ENCODE measurements at regions not wholly inside any gene's neighbourhood (a gene's known extent, or its start where the extent isn't known, plus 50 kb on each side); places are given as distances from the start of the nearest gene placed in this dataset.

GRCh38 chr10:123562387-123562786 lies 103.8 kb upstream of the GPR26 start:
- no peak for DNase-seq

- DNase-seq: no peak
Observed at GRCh38 chr10:123562811-123563580, 103.2 kb upstream of the GPR26 start.

GRCh38 chr10:123563581-123563855 lies 102.6 kb upstream of the GPR26 start:
- DNase-seq: no peak

GRCh38 chr10:123563994-123564393 lies 102.2 kb upstream of the GPR26 start:
- no peak for DNase-seq

GRCh38 chr10:123564631-123565030 lies 101.5 kb upstream of the GPR26 start:
- no peak for DNase-seq

DNA sequence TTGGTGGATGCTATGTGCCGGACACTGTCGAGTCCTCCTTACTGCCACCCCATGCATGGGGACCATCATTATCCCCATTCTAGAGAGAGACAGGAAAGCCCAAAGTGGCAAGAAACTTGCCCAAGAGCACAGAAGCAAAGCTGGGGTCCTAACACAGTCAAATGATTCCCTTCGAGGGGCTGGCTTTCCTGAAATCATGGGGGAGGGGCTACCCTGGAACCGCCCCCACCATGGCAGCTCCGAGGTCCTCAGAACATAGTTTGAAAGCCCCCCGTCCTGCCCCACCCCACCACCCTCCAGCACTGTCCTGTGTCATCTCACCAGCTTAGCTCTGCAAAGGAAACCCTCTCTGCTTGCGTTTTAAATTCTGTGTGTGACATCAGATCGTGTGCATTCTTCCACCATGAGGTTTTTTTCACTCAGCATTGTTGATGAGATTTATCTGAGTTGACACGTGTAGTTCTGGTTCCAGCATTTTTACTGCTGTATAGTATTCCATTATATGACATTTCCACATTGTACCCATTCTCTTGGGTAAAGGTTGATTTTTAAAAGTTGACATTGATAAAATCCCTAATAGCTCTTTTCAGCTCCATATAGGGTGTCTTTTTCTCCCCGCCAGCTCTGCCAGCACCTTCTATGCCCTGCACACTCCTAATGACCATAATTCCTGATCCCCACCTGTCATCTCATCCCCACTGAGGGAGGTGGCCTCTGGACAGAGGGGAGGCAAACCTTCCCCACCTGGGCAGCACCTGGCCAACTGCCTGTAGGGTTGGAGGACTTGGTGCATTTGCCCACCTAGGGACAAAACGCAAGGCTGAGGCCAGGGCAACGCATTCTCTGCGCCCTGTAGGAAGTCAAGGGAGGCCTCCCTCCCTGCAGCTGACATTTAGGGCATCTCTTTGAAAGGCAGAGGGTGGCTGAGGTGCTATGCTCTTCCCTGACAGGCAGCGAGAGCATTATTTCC lies 100.2 kb upstream of the GPR26 start:
- no peak for DNase-seq

- DNase-seq: no peak
Observed at GRCh38 chr10:123567984-123568739, 98.0 kb upstream of the GPR26 start.

- DNase-seq: no peak
Observed at GRCh38 chr10:123568751-123569150, 97.4 kb upstream of the GPR26 start.

- DNase-seq: no peak
Observed at GRCh38 chr10:123569436-123570035, 96.6 kb upstream of the GPR26 start.

GRCh38 chr10:123570051-123570897 lies 95.9 kb upstream of the GPR26 start:
- DNase-seq: no peak

- DNase-seq: no peak
Observed at GRCh38 chr10:123570898-123571515, 95.1 kb upstream of the GPR26 start.

- DNase-seq: no peak
Observed at GRCh38 chr10:123571978-123572377, 94.2 kb upstream of the GPR26 start.

DNA sequence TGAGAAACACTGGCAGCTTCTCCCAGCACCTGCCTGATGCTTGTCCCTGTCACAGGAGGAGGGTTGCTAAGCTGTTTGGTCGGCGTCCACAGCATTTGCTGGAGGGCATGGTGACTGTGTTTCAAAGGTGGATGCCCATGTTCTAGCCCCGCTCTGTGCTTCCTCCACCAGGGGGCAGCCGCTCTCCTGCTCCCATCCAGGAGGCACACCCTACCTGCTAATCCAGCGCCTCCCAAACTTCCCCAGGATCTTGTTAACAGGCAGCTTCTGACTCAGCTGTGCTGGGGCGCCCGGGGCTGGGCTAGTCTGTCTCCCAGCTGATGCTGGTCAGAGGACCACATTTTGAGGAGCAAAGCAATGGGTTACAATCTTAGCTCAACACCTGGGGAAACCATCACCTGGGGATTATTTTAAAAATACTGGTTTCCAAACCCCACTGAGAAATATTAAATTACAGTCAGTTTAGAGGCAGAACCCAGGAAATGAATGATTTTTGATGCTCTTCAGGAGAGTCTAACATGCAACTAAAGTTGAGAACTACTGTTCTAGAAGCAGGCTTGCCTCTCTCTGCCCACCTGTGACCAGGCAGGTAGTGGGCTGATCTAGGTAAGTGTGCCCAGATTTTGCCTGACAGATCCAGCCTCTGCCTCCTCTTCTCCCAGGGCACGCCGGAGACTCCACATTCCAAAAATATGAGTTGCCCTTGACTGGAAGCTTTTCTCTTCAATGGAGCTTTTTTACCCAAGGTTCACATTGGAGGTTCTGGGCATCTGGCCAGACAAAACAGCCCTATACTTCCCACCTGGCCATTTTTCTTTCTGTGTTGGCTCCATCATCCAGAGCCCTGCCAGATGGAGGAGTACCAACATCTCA lies 92.7 kb upstream of the GPR26 start:
- peak; percentile 4 to 30 for DNase-seq

GRCh38 chr10:123574109-123574698 lies 92.0 kb upstream of the GPR26 start:
- no peak for DNase-seq

GRCh38 chr10:123575105-123575504 lies 91.0 kb upstream of the GPR26 start:
- DNase-seq: no peak

GRCh38 chr10:123576706-123577105 lies 89.4 kb upstream of the GPR26 start:
- no peak for DNase-seq

DNA sequence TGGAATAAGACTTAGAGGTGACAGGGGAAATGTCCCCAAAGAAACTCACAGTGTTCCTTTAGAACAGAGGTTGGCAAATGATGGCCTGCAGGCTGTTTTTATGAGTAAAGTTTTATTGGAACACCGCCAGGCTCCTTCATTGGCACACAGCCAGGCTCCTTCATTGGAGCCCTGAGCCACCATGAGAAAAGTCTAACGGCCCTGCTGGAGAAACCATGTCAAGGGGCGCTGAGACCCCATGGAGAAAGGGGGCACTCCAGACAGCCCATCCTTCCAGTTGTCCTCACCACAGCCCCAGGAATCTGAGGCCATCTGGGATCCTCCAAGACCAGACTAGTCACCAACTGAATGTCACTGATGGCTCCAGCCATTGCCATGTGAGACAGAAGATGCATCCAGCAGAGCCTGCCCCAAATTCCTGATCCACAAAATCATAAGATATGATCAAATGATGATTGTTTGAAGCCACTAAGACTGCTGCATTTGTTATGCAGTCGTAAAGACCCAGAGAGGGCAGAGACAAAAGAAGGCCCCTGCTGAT lies 88.2 kb upstream of the GPR26 start:
- no peak for DNase-seq

DNA sequence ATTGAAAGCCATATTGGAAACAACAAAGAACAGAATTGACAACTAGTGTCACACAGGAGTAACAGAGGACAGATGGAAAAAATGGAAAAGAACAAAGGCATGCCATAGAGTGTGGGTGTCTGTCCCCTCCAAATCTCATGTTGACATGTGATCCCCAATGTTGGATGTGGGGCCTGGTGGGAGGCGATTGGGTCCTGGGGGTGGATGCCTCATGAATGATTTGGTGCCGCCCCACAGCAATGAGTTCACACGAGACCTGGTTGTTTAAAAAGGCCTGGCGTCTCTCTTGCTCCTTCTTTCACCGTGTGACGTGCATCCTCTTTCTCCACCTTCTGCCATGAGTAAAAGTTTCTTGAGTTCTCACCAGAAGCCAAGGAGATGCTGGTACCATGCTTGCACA lies 87.4 kb upstream of the GPR26 start:
- DNase-seq: no peak

DNA sequence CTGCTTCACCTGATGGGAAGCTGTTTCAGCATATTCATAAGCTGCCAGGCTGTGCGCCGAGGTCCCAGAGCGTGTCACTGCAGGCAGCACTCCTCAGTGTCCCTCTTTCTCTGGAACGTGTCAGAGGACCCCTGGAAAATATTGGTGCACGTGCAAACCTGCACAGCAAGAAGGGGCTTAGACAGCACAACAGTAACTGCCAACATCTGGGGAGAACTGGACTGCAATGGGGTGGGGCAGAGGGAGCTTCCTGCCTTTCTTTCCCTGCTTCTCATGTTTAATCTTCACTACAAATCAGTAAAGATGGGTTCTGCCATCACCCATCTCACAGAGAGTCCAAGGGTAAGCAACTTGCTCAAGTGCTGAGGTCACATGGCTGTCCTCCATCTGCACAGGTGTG lies 86.5 kb upstream of the GPR26 start:
- no peak for DNase-seq

DNA sequence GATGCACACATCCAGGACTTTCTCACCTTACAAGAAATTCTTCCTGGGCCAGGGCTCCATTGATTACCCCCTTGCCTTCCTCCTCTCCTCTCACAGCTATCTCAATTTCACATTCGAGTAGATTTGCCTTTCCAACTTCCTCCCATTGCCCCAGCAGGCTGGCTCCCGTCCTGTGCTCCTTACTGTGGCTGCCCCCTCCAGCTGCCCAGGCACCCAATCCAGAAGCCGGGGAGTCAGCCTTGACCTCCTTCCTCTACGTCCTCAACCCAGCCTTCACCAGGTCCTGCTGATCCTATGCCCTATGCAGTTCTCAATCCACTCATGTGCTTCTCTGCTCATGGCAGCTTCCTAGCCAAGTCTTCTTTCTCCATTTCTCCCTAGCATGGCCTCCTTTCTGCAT lies 85.7 kb upstream of the GPR26 start:
- DNase-seq: no peak

Measured in inflammatory macrophage treated with lipopolysaccharide for 1 hour (primary cell).